GM12872 (cell line): ENCODE measurements at regions not wholly inside any gene's neighbourhood (a gene's known extent, or its start where the extent isn't known, plus 50 kb on each side); places are given as distances from the start of the nearest gene placed in this dataset.

Experiments
- CTCF ChIP-seq: IDR thresholded peaks from 3 replicates; pipeline ENCODE4 v1.5.1; 2011; ENCODE audit warnings: low read depth, mild to moderate bottlenecking, low read length, moderate library complexity; ENCODE audit not compliant: insufficient read depth

- no peak for TF ChIP-seq CTCF
Observed at GRCh38 chr10:125216309-125216708, 55.9 kb upstream of the CTBP2 start.

- TF ChIP-seq CTCF: no peak
Observed at GRCh38 chr10:125214283-125214570, 53.9 kb upstream of the CTBP2 start.

GRCh38 chr10:125213541-125214282 is 53.3 kb upstream of the CTBP2 start:
- TF ChIP-seq CTCF: no peak

- no peak for TF ChIP-seq CTCF
Observed at GRCh38 chr10:125212150-125212809, 51.9 kb upstream of the CTBP2 start.
